ENCODE measurements at regions not wholly inside any gene's neighbourhood (a gene's known extent, or its start where the extent isn't known, plus 50 kb on each side); places are given as distances from the start of the nearest gene placed in this dataset.

- no peak for TF ChIP-seq CTCF (IDR thresholded peaks at IDR 0.05; ENCODE audit: unreplicated experiment in 3 of 3)
- H3K9me3 Mint-ChIP-seq = peaks cover 8% of the 10 kb centered on the region
- no peaks in the 10 kb centered on the region for H3K27me3 Mint-ChIP-seq (ENCODE audit: low read depth)
- H3K27ac Mint-ChIP-seq = peak overlapping the region; percentile 1 to 82 (median 24)
- peaks cover 36% of the 10 kb centered on the region for H3K4me1 Mint-ChIP-seq
- no peak overlapping the region for H3K4me3 Mint-ChIP-seq
- no peaks in the 10 kb centered on the region for H3K36me3 Mint-ChIP-seq (ENCODE audit: low read depth)
Measured at GRCh38 chr3:115517457-115518050, 105.8 kb upstream of the GAP43 start.

DNA sequence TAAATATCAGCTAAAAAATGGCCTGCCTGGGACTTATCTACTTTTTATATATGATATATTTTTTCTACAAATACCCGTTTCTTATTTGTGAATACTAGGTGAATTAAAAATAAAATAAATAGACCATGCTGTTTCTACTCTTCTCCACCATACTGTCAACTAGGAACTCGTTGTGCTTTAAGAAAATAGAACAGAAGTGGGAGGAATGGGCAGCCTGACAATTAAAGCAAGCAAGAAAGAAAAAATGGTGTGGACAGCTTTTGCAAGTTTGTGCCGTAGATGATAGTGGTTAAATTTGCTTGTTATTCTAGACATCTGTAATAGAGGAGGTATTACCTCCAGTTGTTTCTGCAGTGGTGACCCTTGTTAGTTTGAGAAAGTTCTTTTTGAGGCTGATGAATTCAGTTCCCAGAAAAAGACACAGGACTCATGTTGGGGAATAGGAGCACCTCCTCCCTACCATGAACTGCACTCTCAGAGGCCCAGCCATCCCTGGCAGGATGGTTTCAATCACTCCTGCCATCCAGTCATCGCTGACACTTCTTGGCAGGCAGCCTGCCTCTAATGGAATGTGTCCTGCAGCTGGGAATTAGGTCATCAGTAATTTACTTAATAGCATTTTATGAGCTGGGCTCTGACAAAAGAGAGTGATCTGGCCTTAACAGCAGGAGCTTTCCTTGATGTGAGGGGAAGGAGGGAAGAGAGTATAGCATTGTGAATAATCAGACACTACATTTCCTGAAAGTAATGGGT is 105.0 kb upstream of the GAP43 start:
- Mint-ChIP-seq H3K27ac (peak overlapping the region; percentile 64 to 78 (median 68)), H3K36me3 (ENCODE audit: low read depth) (no peaks in the 10 kb centered on the region), H3K9me3 (peaks cover 8% of the 10 kb centered on the region), H3K4me1 (peaks cover 30% of the 10 kb centered on the region), H3K27me3 (ENCODE audit: low read depth) (no peaks in the 10 kb centered on the region), H3K4me3 (no peak overlapping the region)
- no peak for TF ChIP-seq CTCF (IDR thresholded peaks at IDR 0.05; ENCODE audit: unreplicated experiment in 3 of 3)

DNA sequence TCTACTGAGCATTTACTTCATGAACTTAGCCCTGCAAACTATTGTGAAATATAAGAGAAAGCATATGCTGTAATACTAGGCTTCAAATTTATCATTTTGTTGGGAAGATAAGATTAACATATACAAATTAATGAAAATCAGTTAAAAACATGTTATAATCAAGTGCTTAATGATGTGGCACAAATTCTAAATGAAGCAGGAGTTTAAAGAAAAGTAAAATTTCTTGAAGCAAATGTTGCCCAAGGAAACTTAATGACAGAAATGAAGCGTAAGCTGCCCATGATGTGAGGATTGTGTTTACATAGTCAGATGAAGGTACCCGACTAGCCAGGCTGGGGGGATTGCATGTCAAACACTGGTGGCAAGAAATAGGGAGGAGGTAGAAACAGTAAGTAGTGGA is 103.1 kb upstream of the GAP43 start:
- Mint-ChIP-seq H3K27ac (no peak overlapping the region), H3K4me3 (no peak overlapping the region), H3K36me3 (ENCODE audit: low read depth) (no peaks in the 10 kb centered on the region), H3K27me3 (ENCODE audit: low read depth) (no peaks in the 10 kb centered on the region), H3K4me1 (peaks cover 26% of the 10 kb centered on the region), H3K9me3 (peaks cover 3% of the 10 kb centered on the region)
- TF ChIP-seq CTCF (IDR thresholded peaks at IDR 0.05; ENCODE audit: unreplicated experiment in 3 of 3) = no peak

- TF ChIP-seq CTCF (IDR thresholded peaks at IDR 0.05; ENCODE audit: unreplicated experiment in 3 of 3) = no peak
- Mint-ChIP-seq H3K27ac (no peak overlapping the region), H3K27me3 (ENCODE audit: low read depth) (no peaks in the 10 kb centered on the region), H3K9me3 (peaks cover 3% of the 10 kb centered on the region), H3K36me3 (ENCODE audit: low read depth) (no peaks in the 10 kb centered on the region), H3K4me3 (no peak overlapping the region), H3K4me1 (peaks cover 30% of the 10 kb centered on the region)
Measured at GRCh38 chr3:115520651-115521245, 102.6 kb upstream of the GAP43 start.

DNA sequence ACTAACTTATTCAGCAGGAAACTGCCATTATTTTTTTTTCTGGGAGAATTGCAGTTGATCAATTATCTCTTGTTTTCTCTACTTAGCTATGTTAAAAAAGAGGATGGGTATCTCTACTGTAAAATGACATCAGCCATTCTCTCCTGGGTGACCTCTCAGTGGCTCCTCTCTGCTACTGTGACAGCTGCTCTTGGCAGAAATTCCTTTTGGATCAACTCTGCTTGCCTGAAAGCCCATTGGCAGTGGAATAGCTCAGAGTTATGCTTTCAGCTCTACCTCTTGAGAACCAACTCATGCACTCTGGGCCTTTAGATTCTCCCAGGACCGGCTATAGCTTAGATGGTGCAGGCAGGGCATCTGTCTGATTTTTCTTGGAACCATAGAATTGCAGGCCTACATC is 99.9 kb upstream of the GAP43 start:
- Mint-ChIP-seq H3K4me1 (peaks cover 23% of the 10 kb centered on the region), H3K9me3 (peaks cover 8% of the 10 kb centered on the region), H3K4me3 (no peak overlapping the region), H3K27me3 (ENCODE audit: low read depth) (no peaks in the 10 kb centered on the region), H3K36me3 (ENCODE audit: low read depth) (no peaks in the 10 kb centered on the region), H3K27ac (no peak overlapping the region)
- no peak for TF ChIP-seq CTCF (IDR thresholded peaks at IDR 0.05; ENCODE audit: unreplicated experiment in 3 of 3)

All from nephron (organoid).